ENCODE measurements at regions not wholly inside any gene's neighbourhood (a gene's known extent, or its start where the extent isn't known, plus 50 kb on each side); places are given as distances from the start of the nearest gene placed in this dataset.
A peak's percentile ranks its signal among the peaks of the same experiment; 100 is the strongest.

GRCh38 chr3:56879436-56880215 is 77.9 kb upstream of the ARHGEF3 start:
- intact Hi-C loops (cut with micrococcal nuclease) (no loop called here), dilution Hi-C loops (cut with HindIII; ENCODE audit: low sequenced_read_pairs, unreplicated experiment) (no loop called here), in situ Hi-C loops (cut with MboI; ENCODE audit: low sequenced_read_pairs) (no loop called here)
- Histone ChIP-seq H4K8ac (ENCODE audit: low read depth in 2 of 2, low read length in 2 of 2) (no peak overlapping the region), H3K27ac (ENCODE audit: insufficient read depth, low read length) (no peak overlapping the region), H3K27me3 (ENCODE audit: control insufficient read depth, insufficient read depth, low read length) (0 out of 2 replicates have a peak, but pooled peaks cover 2% of the 10 kb centered on the region), H2AK9ac (replicated peaks; ENCODE audit: low read depth, low read length, poor library complexity) (no peak overlapping the region), H3K4me2 (ENCODE audit: low read depth, low read length) (no peak overlapping the region), H2BK5ac (ENCODE audit: low read depth, low read length, poor library complexity, severe bottlenecking) (no peak overlapping the region), H4K5ac (ENCODE audit: low read depth, low read length) (no peak overlapping the region), H4K20me1 (ENCODE audit: insufficient read depth, low read length) (no peaks in the 10 kb centered on the region), H3K14ac (replicated peaks; ENCODE audit: low read depth, low read length) (no peak overlapping the region), H4K91ac (ENCODE audit: insufficient read depth, low read depth, low read length) (no peak overlapping the region), H3K9me1 (ENCODE audit: insufficient read depth, low read length) (no peaks in the 10 kb centered on the region), H2AFZ (replicated peaks; ENCODE audit: low read length, poor library complexity) (no peak overlapping the region), H3K9me3 (ENCODE audit: control insufficient read depth, insufficient read depth, low read length) (no peaks in the 10 kb centered on the region), H3K4ac (ENCODE audit: low read depth, low read length) (no peak overlapping the region), H3K56ac (ENCODE audit: extremely low read depth, insufficient read depth, low read length) (no peak overlapping the region), H3K23ac (ENCODE audit: low read depth, low read length) (no peak overlapping the region), H3K79me1 (ENCODE audit: low read depth in 1 of 2, low read length in 2 of 2) (no peaks in the 10 kb centered on the region), H2AK5ac (ENCODE audit: low read depth, low read length) (no peak overlapping the region), H3K4me1 (ENCODE audit: control insufficient read depth, insufficient read depth, low read length) (0 out of 2 replicates have a peak, but pooled peaks cover 2% of the 10 kb centered on the region), H3K9ac (ENCODE audit: low read depth, low read length) (no peak overlapping the region), H3K36me3 (ENCODE audit: control insufficient read depth, insufficient read depth, low read length) (no peaks in the 10 kb centered on the region), H2BK20ac (ENCODE audit: low read depth, low read length) (no peak overlapping the region), H3K4me3 (ENCODE audit: insufficient read depth, low read depth, low read length) (no peak overlapping the region), H2BK15ac (ENCODE audit: low read depth, low read length) (no peak overlapping the region), H2BK120ac (ENCODE audit: low read depth, low read length) (no peak overlapping the region), H3K18ac (ENCODE audit: low read depth, low read length) (no peak overlapping the region)
- no CpG with 5 or more reads among the region's 3 CpGs for WGBS, 2 experiments (ENCODE audit: extremely low coverage in 2 of 2, insufficient read length in 1 of 2)
- ChIA-PET POLR2A (ENCODE audit: unreplicated experiment) (no interaction called here), CTCF (no interaction called here)
- TF ChIP-seq FOS (IDR thresholded peaks at IDR 0.05; ENCODE audit: low read depth, low read length) (peak; percentile 62; the same call in 1 of the 2 replicates), USF2 (IDR thresholded peaks at IDR 0.05; ENCODE audit: low read depth, low read length) (no peak)
- ATAC-seq (ENCODE audit: low read depth) (peak; percentile 37), DNase-seq (peak; percentile 64)
- BruUV-seq (replicated peaks), result no TSS peak
